Stimulated activated CD4-positive, alpha-beta T cell treated with anti-CD3 and anti-CD28 coated beads, TNF-alpha, amount 100 ng/mL, for 4 hours (primary cell): ENCODE measurements at regions not wholly inside any gene's neighbourhood (a gene's known extent, or its start where the extent isn't known, plus 50 kb on each side); places are given as distances from the start of the nearest gene placed in this dataset.

Source experiments
- DNase-seq, 3 experiments: peaks; one replicate each; pipeline ENCODE4 v3.0.0-alpha.2; 2020; ENCODE audit warnings: low read depth in 3 of 3

DNA sequence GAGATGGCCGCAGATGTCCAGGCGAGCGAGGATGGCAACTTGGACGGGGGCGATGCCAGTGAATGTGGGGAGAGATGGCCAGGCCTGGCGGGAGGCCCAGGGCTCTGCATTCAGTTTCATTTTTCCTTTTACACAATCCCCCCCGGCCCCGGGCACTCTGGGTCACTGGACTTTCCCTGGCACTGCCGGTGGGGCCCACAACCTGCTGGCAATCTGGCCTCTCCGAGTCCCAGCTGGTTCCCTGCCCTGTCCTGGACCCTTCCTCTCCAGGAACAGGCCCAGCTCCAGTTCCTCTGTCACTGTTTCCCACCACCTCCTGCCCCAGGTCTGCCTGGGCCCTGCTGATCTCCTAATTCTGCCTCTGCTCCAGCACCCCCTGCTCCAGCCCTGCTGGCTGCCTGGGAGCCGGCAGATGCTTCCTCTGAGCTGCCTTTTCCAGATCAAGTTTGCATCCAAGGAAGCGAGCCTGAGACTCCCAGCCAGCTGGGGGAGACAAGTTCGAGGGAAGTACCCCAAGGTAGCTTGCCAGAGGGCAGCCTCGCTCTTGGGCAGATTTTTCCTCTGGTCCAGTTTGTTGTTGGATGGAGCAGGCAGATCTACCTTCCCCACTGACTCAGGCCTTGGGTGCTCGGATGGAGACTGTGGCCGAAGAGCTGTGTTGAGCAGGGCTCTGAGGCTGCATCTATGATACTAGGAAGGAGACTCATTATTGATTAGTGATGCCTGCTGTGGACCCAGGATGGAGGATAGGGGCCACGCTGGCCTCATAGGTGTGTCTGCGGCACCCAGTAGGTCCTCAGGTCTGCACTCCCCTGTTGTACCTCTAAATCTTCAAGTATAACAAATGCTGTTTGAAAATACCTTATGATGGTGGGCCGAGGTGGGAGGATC is 83.2 kb downstream of the CEBPB start:
- DNase-seq: no peak

DNA sequence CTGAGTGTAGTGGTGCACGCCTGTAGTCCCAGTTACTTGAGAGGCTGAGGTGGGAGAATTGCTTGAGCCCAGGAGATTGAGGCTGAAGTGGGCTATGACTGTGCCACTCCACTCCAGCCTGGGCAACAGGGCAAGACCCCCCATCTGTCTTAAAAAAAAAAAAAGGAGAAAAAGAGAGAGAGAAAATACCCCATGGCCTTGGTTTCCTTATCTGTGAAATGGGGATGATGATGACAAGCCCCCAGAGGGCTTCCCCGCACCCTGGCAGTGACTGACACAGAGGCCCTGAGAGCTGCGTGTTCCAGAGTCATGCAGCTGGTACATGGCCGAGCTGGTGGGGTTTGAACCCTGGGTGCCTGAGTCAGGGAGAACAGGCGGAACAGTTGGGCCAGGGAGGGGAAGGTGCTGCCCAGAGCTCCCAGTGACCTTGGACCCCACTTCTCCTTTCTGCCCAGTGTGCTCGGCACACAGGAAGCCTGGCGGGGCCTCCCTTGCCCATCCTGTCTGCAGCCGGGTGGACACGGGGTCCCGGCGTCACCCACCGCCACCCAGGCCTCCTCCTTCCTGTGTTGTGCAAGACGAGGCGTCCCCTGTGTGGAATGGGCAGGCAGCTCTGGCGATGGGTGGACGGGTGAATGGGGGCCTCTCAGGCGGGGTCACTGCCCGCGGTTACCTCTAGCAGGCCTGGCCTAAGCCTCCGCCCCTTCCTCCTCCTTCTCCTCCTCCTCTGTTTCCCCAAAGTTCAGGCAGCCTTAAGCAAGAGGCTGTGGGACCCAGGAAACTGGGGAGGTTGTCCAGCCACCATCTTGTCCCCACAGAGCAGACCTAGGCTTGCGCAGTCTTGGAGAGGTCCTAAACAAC is 84.2 kb downstream of the CEBPB start:
- DNase-seq: no peak

DNA sequence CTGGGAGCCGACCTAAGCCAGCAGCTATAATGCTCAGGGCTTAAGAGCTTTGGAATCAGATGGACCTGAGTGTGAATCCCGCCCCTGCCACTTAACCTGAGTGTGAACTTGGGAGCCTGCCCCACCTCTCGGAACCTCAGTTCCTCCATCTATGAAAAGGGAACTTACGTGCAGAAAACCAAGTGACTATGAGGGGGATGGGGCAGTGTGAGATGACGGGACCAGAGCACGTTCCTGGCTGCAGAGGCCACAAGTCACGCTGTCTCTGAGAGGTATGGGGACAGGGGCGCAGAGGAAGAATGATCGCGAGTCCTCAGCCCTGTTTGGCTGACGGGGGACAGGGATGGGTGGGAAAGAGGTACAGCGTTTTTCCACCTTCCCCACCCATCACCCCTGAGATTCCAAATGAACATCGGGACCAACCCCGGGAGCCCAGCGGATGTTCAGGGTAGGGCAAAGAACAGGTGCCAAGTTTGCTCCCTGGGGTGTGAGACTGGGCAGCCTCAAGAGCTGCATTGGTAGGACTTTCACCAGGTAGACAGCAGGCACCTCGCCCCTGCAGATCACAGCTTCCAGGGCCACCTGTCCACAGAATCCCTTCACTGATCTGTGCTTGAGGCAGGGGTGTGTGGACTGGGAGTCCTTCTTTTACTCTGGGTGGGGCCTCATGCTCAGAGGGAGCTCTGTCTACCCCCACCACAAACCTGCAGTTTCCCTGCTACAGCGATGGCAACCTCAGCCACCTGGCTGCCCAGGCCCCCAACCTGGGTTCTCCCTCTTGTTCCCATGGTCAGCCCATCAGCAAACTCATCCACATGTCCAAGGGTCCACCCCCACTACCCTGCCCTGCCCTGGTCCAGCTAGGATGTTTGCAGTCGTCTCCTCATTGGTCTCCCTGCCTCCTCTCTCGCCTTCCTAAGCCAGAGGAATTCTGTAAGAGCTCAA is 85.8 kb downstream of the CEBPB start:
- no peak for DNase-seq

DNA sequence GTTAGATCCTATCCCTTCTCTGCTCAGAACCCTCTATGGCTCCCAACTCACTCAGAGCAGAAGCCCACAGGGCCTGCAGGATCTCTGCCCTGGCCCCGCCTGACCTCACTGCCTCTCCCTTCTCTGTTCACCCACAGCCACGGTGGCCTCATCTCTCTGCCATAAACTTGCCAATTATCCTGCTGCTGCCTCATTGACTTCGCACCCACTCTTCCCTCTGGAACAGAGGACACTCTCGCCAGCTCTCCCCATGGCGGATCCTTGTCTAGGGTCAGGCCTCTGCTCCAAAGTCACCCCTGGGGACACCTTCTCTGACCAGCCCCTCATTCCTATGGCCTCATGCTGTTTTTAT is 86.4 kb downstream of the CEBPB start:
- DNase-seq: no peak

DNA sequence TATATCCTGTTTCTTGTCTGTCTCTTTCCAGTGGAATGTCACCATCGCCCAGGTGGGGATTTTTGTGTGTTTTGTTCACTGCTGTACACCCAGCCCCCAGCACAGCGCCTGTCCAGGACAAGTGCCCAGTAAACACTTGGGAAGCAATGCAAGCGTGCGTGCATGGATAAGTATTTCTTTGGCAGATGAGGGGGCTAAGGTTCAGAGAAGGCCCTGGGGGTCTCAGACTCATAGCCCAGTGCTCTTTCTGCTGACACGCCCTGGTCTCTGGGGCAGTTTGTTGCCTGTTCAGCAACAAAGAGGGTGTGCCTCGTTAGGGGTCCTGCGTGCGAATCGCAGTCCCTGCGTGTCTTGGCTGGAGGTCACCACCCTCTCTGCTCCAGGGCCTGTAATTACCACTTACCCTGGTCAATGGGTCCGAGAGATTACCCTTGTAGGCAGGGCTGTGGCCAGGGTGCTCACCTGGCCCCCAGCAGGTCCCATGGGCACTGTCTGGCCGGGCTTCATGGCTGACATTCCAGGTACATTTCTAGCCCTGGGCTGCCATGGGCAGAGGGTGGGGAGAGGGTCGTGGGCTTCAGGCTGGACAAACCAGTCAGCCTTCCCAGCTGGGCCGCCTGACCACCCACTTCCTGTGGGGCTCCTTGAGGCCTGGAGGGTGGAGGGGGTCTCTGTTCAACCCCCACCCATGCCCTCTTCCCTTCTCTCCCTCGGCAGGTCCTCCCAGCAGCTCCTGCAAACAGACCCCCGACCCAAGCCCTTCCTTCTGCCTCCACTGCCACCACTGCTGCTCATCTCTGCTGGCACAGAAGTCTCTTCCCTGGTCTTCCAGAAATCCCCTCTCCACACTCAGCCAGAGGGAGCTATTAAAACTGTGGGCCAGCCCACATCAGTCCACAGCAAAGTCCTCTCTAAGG is 87.1 kb downstream of the CEBPB start:
- no peak for DNase-seq

DNA sequence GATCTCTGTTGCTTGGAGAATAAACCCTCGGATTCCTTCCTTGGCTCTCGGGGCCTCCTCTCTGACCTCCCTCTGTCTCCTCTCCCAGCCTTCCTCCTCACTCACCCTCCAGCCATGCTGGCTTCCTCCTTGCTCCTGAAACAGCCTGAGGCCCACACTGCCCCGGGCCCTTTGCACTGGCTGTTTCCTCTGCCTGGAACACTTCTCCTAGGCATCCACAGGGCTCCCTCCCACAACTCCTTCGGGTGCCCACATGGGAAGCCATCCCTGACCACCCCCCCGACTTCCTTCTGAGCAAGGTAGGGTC is 87.7 kb downstream of the CEBPB start:
- DNase-seq: no peak

DNA sequence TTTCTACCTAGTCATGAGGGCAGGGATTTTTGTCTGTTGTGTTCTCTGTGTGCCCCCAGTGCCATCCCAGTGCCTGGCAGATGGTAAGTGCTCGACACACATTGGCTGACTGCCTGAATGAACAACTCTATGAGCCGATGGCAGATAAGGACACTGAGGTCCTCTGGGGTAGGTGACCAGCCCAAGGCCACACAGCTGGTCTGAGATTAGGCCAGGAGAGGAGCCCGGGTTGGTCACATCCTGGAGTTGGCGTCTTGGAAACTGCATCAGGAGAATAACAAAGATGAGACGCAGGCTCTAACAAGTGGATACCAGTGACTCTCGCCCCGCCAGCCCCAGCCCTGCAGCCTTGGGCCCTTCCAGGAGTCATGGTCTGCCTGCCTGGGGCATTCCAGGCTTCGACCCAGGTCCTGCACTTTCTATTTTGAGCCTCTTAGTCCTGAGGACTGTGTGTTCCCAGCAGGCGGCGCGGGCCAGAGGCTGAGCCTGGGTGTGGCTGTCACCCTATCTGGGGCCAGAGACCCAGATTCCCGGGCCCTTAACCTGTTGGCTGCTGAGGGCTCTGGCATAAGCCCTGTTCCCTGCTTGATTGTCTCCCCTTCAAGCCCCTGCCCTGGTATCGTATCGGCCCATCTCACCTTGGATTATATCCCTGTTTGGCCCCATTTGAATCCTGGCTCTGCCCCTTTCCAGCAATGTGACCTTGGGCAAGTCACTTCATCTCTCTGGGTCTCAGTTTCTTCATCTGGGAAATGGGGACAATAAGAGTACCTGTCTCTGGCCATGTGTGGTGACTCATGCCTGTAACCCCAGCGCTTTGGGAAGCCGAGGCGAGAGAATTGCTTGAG is 88.3 kb downstream of the CEBPB start:
- DNase-seq: no peak

DNA sequence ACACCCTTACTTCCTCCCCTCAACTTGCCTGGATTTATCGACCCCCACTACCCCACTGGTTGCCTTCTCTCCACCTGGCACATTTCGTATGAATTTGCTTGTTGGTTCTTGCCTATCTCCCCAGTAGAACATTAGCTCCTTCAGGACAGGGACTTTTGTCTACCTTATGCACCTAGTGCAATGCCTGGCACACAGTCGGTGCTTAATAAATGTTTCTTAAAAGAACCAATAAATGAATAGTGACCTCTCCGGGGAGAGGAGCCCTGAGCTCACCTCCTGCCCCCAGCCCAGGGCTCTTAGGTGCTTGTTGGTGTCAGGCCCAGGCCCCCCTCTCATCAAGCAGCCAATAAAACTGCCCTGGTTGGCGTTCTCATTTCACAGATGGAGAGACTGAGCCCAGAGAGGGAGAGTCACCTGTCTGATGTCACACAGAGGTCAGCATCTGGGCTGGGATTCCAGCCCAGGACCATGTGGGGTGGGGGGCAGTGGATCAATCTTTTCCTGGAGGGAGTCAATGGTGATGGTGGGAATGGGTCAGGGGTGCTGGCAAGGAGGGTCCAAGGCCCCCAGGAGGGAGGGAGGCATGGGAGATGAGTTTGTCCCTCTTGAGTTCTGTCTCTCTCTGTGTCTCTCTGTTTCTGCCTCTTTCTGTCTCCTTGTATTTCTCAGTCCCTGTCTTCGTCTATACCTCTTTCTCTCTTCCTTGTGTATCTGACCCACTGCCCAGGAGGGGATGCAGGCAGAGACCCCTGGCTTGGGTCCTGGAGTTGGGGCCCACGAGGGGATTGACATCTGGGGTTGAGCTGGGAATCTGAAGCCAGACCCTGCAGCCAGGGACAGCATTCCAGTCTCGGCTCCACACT is 89.6 kb downstream of the CEBPB start:
- DNase-seq: no peak

DNA sequence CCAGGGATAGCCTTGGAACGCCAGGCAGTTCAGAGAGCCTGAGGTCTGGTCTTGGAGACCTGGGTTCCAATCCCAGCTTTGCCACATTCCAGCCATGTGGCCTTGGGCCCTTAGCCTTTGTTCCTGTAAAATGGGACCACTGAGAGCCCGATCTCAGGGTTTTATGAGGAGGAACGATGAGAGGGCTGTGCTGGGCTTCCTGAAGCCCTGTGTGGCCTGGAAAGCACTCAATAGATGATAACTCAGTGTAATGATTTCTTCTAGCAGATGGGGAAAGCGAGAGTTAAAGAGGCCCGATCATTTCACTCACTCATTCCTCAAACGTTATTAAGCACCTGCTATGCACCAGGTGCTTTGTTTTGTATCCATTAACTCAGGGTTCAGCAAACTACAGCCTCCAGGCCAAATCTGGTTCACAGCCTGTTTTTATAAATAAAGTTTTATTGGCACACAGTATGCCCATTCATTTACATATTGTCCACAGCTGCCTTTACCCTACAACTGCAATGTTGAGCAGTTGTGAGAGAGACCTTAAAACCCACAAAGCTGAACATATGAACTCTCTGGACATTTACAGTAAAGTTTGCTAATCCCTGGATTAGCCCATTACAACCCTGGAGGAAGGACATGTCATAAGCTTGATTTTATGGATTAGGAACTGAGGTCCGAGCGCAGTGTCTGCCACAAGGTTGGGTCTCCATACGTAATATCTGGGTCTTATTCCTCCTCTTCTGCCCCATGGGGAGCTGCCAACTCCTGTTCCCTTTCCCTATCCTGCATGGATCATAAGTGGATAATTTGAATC is 90.4 kb downstream of the CEBPB start:
- no peak for DNase-seq

DNA sequence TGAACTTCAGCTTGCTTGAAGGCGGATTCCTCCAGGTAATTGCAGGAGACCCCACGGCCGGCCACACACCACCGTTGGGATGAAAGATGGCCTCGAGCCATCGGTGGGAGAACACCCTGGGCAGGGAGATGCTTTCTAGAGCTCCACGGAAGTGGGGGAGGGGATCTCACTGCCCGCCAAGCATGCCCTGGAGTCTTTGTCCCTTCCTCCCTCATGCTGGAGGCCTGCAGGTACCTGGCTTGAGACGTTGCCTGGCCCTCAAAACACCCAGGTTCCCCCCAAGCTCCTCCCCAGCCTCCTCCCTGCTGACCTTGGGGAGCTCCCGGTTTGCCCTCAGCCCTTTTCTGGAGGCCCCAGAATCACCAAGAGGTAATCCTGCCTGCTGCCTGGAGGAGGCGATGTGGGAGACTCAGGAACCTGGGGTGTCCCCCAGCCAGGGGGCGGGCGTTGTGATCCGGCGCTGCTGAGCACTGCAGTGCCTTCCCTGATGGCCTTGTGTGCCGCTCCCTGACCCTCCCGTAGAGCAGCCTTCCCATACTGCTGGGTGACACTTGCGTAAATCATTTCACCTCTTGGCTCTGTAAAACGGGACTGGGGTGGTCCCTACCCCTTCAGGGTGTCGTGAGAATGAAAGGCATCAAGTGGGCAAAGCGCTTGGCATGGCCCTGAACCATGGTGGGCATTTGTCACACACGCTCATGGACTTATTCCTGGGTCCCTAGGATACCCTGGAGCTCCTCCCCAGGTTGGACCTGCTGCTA is 91.4 kb downstream of the CEBPB start:
- DNase-seq: no peak

DNA sequence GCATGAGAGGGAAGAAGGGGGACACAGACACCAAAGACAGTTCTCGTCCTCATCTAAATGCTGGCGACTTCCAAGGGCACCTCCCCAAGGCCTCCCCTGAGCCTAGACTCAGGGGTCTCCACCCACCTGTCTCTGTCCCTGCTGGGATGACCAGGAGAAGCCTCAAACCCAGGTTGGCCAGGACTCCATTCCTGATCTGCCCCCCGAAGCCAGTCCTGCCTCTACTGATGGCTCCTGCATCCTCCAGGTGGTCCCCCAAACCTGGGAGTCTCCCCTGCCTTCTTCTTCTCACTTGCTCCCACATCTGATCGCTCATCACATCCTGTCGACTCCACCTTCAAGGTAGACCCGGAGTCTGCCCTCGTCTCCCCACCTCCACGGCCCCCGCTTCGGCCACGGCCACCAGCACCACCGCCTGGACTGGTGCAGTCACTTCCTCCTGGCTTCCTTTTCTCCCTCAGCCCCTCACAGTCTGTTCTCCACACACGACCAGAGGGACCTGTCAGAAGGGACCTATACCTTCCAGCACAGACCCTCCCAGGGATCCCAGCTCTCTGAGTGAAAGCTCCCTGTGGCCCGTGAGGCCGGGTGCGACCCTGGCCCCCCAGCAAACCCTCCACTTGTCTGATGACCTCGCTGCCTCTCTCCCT is 92.1 kb downstream of the CEBPB start:
- no peak for DNase-seq

DNA sequence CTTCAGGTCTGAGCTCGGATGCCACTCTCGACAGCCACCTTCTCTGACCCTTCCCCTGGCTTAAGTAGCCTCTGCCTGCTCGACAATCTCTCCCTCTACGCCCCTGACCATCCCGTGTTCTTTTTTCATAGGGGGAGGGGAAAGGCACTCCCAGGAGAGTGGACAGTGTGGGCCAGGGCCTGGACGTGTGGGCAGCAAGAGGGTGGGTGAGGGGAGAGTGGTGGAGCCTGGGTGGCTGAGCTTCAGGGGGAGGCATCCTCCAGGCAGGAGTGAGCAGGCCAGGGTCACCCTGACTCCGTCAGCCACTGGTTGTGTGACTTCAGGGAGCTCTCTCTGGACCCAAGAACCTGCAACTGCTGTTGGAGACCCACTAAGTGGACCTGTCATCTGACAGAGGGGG is 92.7 kb downstream of the CEBPB start:
- no peak for DNase-seq

DNA sequence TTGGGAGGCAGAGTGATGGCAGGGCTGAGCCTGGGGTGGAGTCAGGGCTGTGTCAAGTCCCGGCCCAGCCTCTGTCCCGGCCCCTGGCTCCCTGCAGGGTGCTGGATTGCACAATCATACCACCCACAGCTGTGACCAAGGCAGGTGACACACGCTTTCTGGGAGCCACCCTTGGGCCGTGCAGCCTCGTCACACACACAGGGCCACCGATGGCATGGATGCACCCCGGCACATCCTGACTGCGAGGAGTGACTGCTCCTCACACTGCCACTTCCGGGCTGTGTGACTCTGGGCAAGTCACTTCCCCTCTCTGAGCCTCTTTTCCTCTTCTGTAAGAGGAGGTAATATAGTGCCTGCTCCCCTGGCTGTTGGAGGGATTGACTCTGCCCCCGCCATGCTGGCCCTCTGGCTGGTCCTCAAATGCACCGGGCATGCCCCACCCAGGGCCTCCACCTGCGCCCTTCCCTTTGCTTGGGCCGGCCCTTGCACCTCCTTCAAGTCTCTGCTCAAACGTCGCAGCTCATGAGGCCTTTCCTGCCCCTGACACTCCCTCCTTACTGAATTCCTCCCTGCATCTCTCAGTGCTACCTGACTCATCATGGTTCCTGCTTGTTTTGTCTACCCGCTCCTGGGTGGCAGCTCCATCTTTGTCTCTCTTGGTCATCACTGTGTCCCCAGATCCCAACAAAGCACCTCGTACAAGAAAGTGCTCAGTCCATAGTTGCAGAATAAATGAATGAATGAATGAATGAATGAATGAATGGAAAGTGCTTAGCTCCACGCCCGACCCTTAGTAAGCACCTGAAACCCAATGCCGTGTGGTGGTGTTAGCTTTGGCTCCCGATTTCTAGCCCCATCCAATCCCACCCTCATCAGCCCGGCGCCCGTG is 93.5 kb downstream of the CEBPB start:
- no peak for DNase-seq

DNA sequence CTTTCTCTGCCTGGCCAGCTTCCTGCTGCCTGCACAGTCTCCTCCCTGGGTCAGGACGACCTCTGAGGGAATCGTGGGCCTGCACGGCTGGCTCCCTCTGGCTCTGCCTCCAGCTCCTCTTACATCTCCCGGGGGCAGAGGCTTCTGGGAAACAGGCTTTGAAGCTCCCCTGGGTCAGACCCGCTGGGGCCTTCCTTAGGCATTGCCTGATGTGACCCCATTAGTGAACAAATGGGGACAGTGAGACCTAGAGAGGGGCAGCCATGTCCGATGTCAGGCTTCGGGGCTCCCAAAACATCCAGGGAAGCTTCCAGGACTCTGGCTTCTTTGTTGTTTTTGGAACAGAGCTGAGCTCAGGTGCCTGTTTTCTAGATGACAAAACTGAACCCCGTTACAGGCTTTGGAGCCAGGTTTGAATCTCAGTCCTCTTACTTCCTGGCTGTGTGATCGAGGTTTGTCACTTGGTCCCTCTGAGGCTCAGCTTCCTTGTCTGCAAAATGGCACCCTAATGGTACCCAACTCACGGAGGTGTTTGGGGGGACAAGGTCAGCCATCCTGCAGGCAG is 94.3 kb downstream of the CEBPB start:
- no peak for DNase-seq

DNA sequence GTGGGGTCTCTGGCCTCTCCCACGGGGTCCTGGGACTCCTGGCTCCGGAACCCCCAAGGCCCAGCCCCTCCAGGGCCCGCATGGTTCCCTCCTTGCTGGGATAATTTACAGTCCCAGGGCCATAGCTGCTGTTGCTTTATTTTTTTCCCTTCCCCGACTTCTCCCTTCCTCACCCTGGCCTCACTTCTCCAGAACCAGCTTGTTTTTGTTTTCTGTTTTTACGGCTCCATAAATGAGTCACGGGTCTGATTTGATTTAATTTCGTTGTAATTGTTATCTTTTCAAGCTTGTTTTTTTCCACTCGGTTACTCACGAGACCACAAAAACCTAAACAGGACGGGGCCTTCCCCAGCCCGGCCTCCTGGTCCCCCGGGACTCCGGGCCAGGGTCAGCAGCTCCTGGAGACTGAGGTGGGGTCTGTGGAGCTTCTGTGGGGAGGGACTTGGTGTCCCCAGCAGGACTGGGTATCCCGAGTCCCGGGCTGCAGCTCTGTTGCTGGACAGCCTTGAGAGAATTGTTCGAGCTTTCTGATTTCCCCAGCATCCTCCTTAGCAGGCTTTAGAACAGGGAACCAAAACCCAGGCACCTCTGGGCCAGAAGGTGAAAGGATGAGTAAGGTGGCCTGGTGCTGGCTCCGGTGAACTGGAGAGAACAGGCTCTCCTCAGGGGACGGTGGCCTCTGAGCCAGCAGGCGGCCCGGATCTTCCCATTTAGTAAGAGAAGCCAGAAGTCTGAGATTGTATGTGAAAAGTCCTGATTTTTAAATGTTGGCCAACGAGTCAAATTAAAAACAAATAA is 94.9 kb downstream of the CEBPB start:
- DNase-seq: no peak
